LNCaP clone FGC (cell line): ENCODE measurements at regions not wholly inside any gene's neighbourhood (a gene's known extent, or its start where the extent isn't known, plus 50 kb on each side); places are given as distances from the start of the nearest gene placed in this dataset.
"Not testable (repeated sequence)": the region's sequence is repeated elsewhere in the genome, so short reads cannot be mapped to it uniquely, and the experiment has no call there.

Source experiments
- DNase-seq: peaks from one replicate; pipeline ENCODE4 v3.0.0-alpha.2; 2011; ENCODE audit warnings: low read depth
- H3K4me3 ChIP-seq: 2 replicates; pipeline ENCODE4 v1.5.1; 2011; ENCODE audit warnings: mild to moderate bottlenecking, low read depth, low read length, control low read depth
- CTCF ChIP-seq: IDR thresholded peaks from 2 replicates; pipeline ENCODE4 v1.5.1; 2012; ENCODE audit warnings: mild to moderate bottlenecking; ENCODE audit not compliant: control insufficient read depth, insufficient read depth; ENCODE audit errors: extremely low read depth

- no peak overlapping the region for H3K4me3 ChIP-seq
- TF ChIP-seq CTCF = no peak
- DNase-seq = no peak
Observed at GRCh38 chr6:4664117-4664626, 112.0 kb upstream of the CDYL start.

GRCh38 chr6:4662886-4663285, 113.3 kb upstream of the CDYL start:
- TF ChIP-seq CTCF = no peak
- no peak for DNase-seq
- no peak overlapping the region for H3K4me3 ChIP-seq

GRCh38 chr6:4661391-4661790, 114.8 kb upstream of the CDYL start:
- TF ChIP-seq CTCF = no peak
- no peak for DNase-seq

GRCh38 chr6:4660377-4661321, 115.6 kb upstream of the CDYL start:
- no peak for DNase-seq
- H3K4me3 ChIP-seq = no peak overlapping the region
- TF ChIP-seq CTCF = no peak

More at GRCh38 chr6:4661391-4661790, 114.8 kb upstream of the CDYL start:
- H3K4me3 ChIP-seq = no peak overlapping the region

- not testable (repeated sequence) for H3K4me3 ChIP-seq, DNase-seq
Observed at GRCh38 chr6:4659719-4660118, 116.5 kb upstream of the CDYL start.

GRCh38 chr6:4658486-4658885, 117.7 kb upstream of the CDYL start:
- no peak for DNase-seq
- no peak for TF ChIP-seq CTCF
- H3K4me3 ChIP-seq = no peak overlapping the region

- no peak overlapping the region for H3K4me3 ChIP-seq
- DNase-seq = no peak
- no peak for TF ChIP-seq CTCF
Observed at GRCh38 chr6:4656106-4656505, 120.1 kb upstream of the CDYL start.
